Sigmoid colon (tissue), 4 donors: ENCODE measurements at regions not wholly inside any gene's neighbourhood (a gene's known extent, or its start where the extent isn't known, plus 50 kb on each side); places are given as distances from the start of the nearest gene placed in this dataset.

ENCODE experiments used
- CTCF ChIP-seq, 4 experiments: fragments of 450-650 bp in 3 of 4; fragments of 200-600 bp in 1 of 4; IDR thresholded peaks; one replicate each; pipeline ENCODE4 v1.5.1; 2016 to 2019; ENCODE audit warnings: antibody characterized with exemption in 4 of 4, mild to moderate bottlenecking in 3 of 4, moderate library complexity in 2 of 4
- EP300 ChIP-seq, 4 donors: sonication (generic); formaldehyde crosslinking; IDR thresholded peaks; one replicate each; pipeline ENCODE4 v1.6.1; 2017; ENCODE audit warnings: antibody characterized with exemption in 4 of 4
- POLR2A ChIP-seq, 2 donors: fragments of 450-650 bp; IDR thresholded peaks; one replicate each; pipeline ENCODE4 v1.6.1; 2016; ENCODE audit warnings: antibody characterized with exemption in 2 of 2, mild to moderate bottlenecking in 2 of 2, moderate library complexity in 2 of 2

GRCh38 chr6:78513856-78514255, 353.5 kb upstream of the IRAK1BP1 start:
- TF ChIP-seq EP300 (IDR thresholded peaks at IDR 0.05): no peak
- TF ChIP-seq POLR2A (IDR thresholded peaks at IDR 0.05): no peak
- no peak for TF ChIP-seq CTCF (IDR thresholded peaks at IDR 0.05)
